ENCODE measurements at regions not wholly inside any gene's neighbourhood (a gene's known extent, or its start where the extent isn't known, plus 50 kb on each side); places are given as distances from the start of the nearest gene placed in this dataset.

GRCh38 chr2:190759749-190760213 is 110.9 kb downstream of the NAB1 start:
- no peak for TF ChIP-seq CTCF (IDR thresholded peaks at IDR 0.05)
- no peak for TF ChIP-seq POLR2A (IDR thresholded peaks at IDR 0.05)
- no peak for TF ChIP-seq POLR2AphosphoS5 (IDR thresholded peaks at IDR 0.05)
- TF ChIP-seq EP300 (IDR thresholded peaks at IDR 0.05), result no peak

Measured in suprapubic skin (tissue), 4 donors.